HL-60 (cell line): ENCODE measurements at regions not wholly inside any gene's neighbourhood (a gene's known extent, or its start where the extent isn't known, plus 50 kb on each side); places are given as distances from the start of the nearest gene placed in this dataset.

ENCODE experiments used
- DNase-seq, 2 experiments: peaks; one replicate each; pipeline ENCODE4 v3.0.0-alpha.2; 2010 to 2020; ENCODE audit warnings: low read depth in 1 of 2, low spot score in 1 of 2
- H3K27ac ChIP-seq: fragments of 250-450 bp; sonication (Bioruptor Pico); replicated peaks from 2 replicates; pipeline ENCODE4 v1.5.1; 2020; ENCODE audit warnings: mild to moderate bottlenecking, moderate library complexity
- H3K27me3 ChIP-seq: fragments of 250-450 bp; sonication (Bioruptor Pico); 2 replicates; pipeline ENCODE4 v1.5.1; 2021; ENCODE audit warnings: mild to moderate bottlenecking, moderate library complexity; ENCODE audit not compliant: insufficient read depth, poor library complexity, severe bottlenecking
- H3K4me3 ChIP-seq: replicated peaks from 2 replicates; pipeline ENCODE4 v1.5.1; 2011; ENCODE audit warnings: mild to moderate bottlenecking, control low read depth, low read length; ENCODE audit not compliant: insufficient read depth
- CTCF ChIP-seq: IDR thresholded peaks from one replicate; pipeline ENCODE4 v1.5.1; 2011; ENCODE audit warnings: low read length, control low read depth, inconsistent platforms; ENCODE audit not compliant: insufficient read depth
- GABPA ChIP-seq: IDR thresholded peaks from 2 replicates; pipeline ENCODE4 v1.6.1; 2012; ENCODE audit warnings: low read depth
- POLR2AphosphoS5 ChIP-seq: IDR thresholded peaks from 2 replicates; pipeline ENCODE4 v1.6.1; 2012; ENCODE audit warnings: low read depth
- REST ChIP-seq: IDR thresholded peaks from 2 replicates; pipeline ENCODE4 v1.6.1; 2012; ENCODE audit warnings: low read depth; ENCODE audit not compliant: insufficient replicate concordance
- SPI1 ChIP-seq: IDR thresholded peaks from 2 replicates; pipeline ENCODE4 v1.6.1; 2012; ENCODE audit warnings: low read depth, mild to moderate bottlenecking, borderline replicate concordance

GRCh38 chr2:5332925-5333324 lies 359.3 kb upstream of the SOX11 start:
- TF ChIP-seq REST (no peak), GABPA (no peak), POLR2AphosphoS5 (no peak), SPI1 (no peak), CTCF (no peak)
- Histone ChIP-seq H3K27me3 (no peaks in the 10 kb centered on the region), H3K27ac (no peak overlapping the region), H3K4me3 (no peak overlapping the region)
- DNase-seq: no peak

GRCh38 chr2:5339473-5339872 lies 352.7 kb upstream of the SOX11 start:
- Histone ChIP-seq H3K4me3 (no peak overlapping the region), H3K27me3 (no peaks in the 10 kb centered on the region), H3K27ac (no peak overlapping the region)
- DNase-seq: no peak
- no peak for TF ChIP-seq REST
- no peak for TF ChIP-seq POLR2AphosphoS5
- TF ChIP-seq CTCF: no peak
- TF ChIP-seq SPI1: no peak
- TF ChIP-seq GABPA: no peak

- no peak overlapping the region for H3K4me3 ChIP-seq
- TF ChIP-seq REST (no peak), CTCF (no peak), GABPA (no peak), POLR2AphosphoS5 (no peak), SPI1 (no peak)
- no peak overlapping the region for H3K27ac ChIP-seq
- no peaks in the 10 kb centered on the region for H3K27me3 ChIP-seq
- no peak for DNase-seq
Observed at GRCh38 chr2:5343785-5344335, 348.3 kb upstream of the SOX11 start.
